GM12878 (cell line): ENCODE measurements at regions not wholly inside any gene's neighbourhood (a gene's known extent, or its start where the extent isn't known, plus 50 kb on each side); places are given as distances from the start of the nearest gene placed in this dataset.

Experiments used
- ATAC-seq: fragments of 200-7000 bp; cut with Tn5 transposase; 3 replicates; pipeline ENCODE4 v1.9.1; 2020; ENCODE audit warnings: mild to moderate bottlenecking, moderate library complexity
- BruUV-seq: library from RNA; stranded (reverse); fragments of 400-500 nt; replicated peaks from 2 replicates; lab custom pipeline; 2021; lab: Mats Ljungman, UMichigan
- CTCF ChIA-PET: fragments of 300-600 bp; sonication (Branson Sonifier 250); formaldehyde crosslinking; extraction: SDS; loops from one replicate; lab custom pipeline; 2021; ENCODE audit warnings: inconsistent platforms; lab: Yijun Ruan, JAX
- POLR2A ChIA-PET: fragments of 350-600 bp; formaldehyde crosslinking; extraction: SDS; loops from one replicate; lab custom pipeline; 2021; ENCODE audit warnings: inconsistent platforms; lab: Charles Lee
- RAD21 ChIA-PET: fragments of 300-600 bp; sonication (Branson Sonifier 250); formaldehyde crosslinking; loops from one replicate; lab custom pipeline; 2023; ENCODE audit warnings: antibody characterized with exemption; ENCODE audit not compliant: unreplicated experiment; lab: Charles Lee
- SMC1A ChIA-PET: fragments of 300-600 bp; sonication (Branson Sonifier 250); formaldehyde crosslinking; loops from one replicate; lab custom pipeline; 2023; ENCODE audit not compliant: unreplicated experiment, uncharacterized antibody; lab: Charles Lee
- DNase-seq: peaks from one replicate; pipeline ENCODE4 v3.0.0-alpha.2; 2011; ENCODE audit warnings: low read depth, low spot score
- FAIRE-seq: peaks from 3 replicates; lab custom pipeline; 2011; peaks lifted over from hg19 to GRCh38; lab: Jason Lieb, UNC
- H2AFZ ChIP-seq: 2 replicates; pipeline ENCODE4 v1.6.0; 2011; ENCODE audit warnings: low read depth, low read length, control low read depth; ENCODE audit not compliant: control insufficient read depth
- H3K27ac ChIP-seq: 2 replicates; pipeline ENCODE4 v1.5.1; 2011; ENCODE audit warnings: control low read depth; ENCODE audit not compliant: control insufficient read depth, insufficient read depth
- H3K27me3 ChIP-seq, 2 experiments: replicated peaks in 1 of 2; 2 replicates each; pipeline versions ENCODE4 v1.6.0 to v1.6.1; 2011; ENCODE audit warnings: low read length in 1 of 2; ENCODE audit not compliant: control insufficient read depth in 2 of 2, insufficient read depth in 2 of 2
- H3K36me3 ChIP-seq, 2 experiments: 2 replicates each; pipeline ENCODE4 v1.5.1; 2011; ENCODE audit warnings: low read length in 1 of 2; ENCODE audit not compliant: control insufficient read depth in 2 of 2, insufficient read depth in 2 of 2
- H3K4me1 ChIP-seq: 2 replicates; pipeline ENCODE4 v1.6.1; 2011; ENCODE audit warnings: mild to moderate bottlenecking, low read length, moderate library complexity, mixed read lengths; ENCODE audit not compliant: control insufficient read depth, insufficient read depth
- H3K4me2 ChIP-seq: 2 replicates; pipeline ENCODE4 v1.6.0; 2011; ENCODE audit warnings: control low read depth; ENCODE audit not compliant: control insufficient read depth, insufficient read depth
- H3K4me3 ChIP-seq: fragments of 200-600 bp; sonication (generic); 2 replicates; pipeline ENCODE4 v1.5.1; 2016
- H3K79me2 ChIP-seq: 2 replicates; pipeline ENCODE4 v1.6.0; 2011; ENCODE audit warnings: low read length; ENCODE audit not compliant: control insufficient read depth, insufficient read depth
- H3K9ac ChIP-seq: 2 replicates; pipeline ENCODE4 v1.8.0; 2011; ENCODE audit warnings: low read length, control low read depth, mixed read lengths; ENCODE audit not compliant: control insufficient read depth, insufficient read depth
- H3K9me3 ChIP-seq: replicated peaks from 3 replicates; pipeline ENCODE4 v1.5.1; 2011; ENCODE audit warnings: mild to moderate bottlenecking, low read length; ENCODE audit not compliant: control insufficient read depth, insufficient read depth
- H4K20me1 ChIP-seq: 2 replicates; pipeline ENCODE4 v1.6.0; 2011; ENCODE audit not compliant: control insufficient read depth, insufficient read depth
- CREM ChIP-seq: IDR thresholded peaks from 2 replicates; pipeline ENCODE4 v1.6.1; 2014; ENCODE audit warnings: antibody characterized with exemption, low read depth
- RUNX3 ChIP-seq: IDR thresholded peaks from 2 replicates; pipeline ENCODE4 v1.6.1; 2012; ENCODE audit warnings: low read length, inconsistent platforms
- WRNIP1 ChIP-seq: IDR thresholded peaks from 2 replicates; pipeline ENCODE4 v1.6.1; 2011; ENCODE audit warnings: low read depth, low read length, improper control_type of control experiment, borderline replicate concordance
- WGBS: methylation state at CpG from one replicate; pipeline ENCODE4 v1.1.6; 2016; ENCODE audit warnings: low lambda C conversion rate; ENCODE audit not compliant: insufficient replicate concordance, insufficient coverage; ENCODE audit errors: missing lambda C conversion rate; 5-methylcytosine and 5-hydroxymethylcytosine counted together
- in situ Hi-C: fragments of 300-500 bp; cut with MboI; formaldehyde crosslinking; loops from 9 replicates; pipeline ENCODE4 v1.14.3; 2018; ENCODE audit warnings: mixed read lengths
- intact Hi-C: fragments of 100-400 bp; cut with micrococcal nuclease; formaldehyde crosslinking; loops from one replicate; pipeline ENCODE4 v1.14.2; 2022; ENCODE audit not compliant: unreplicated experiment
- TF ChIP-seq, protein P1 (sequence below): fragments of 150-350 bp; IDR thresholded peaks from 2 replicates; pipeline ENCODE4 v1.6.1; 2016; ENCODE audit warnings: low read depth, low read length

DNA sequence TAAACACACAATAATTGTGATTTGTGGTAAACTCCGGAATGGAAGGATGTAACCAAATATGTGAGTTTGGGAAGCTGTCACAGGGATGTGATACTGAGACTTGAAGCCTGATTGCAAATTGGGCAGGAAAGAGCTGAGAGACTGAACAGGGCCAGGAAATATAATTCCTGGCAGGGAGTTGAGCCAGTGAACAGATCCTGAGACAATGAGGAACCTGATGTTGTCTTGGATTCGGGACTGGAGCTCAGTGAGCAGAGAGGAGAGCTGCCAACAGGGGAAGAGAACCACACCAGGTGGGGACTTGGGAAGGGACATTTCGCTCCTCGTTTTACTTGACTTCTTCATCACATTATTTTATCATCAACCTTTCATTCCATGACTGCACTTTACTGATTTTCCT, 386.0 kb downstream of the TLL1 start (continued):
- TF ChIP-seq, protein P1, sequence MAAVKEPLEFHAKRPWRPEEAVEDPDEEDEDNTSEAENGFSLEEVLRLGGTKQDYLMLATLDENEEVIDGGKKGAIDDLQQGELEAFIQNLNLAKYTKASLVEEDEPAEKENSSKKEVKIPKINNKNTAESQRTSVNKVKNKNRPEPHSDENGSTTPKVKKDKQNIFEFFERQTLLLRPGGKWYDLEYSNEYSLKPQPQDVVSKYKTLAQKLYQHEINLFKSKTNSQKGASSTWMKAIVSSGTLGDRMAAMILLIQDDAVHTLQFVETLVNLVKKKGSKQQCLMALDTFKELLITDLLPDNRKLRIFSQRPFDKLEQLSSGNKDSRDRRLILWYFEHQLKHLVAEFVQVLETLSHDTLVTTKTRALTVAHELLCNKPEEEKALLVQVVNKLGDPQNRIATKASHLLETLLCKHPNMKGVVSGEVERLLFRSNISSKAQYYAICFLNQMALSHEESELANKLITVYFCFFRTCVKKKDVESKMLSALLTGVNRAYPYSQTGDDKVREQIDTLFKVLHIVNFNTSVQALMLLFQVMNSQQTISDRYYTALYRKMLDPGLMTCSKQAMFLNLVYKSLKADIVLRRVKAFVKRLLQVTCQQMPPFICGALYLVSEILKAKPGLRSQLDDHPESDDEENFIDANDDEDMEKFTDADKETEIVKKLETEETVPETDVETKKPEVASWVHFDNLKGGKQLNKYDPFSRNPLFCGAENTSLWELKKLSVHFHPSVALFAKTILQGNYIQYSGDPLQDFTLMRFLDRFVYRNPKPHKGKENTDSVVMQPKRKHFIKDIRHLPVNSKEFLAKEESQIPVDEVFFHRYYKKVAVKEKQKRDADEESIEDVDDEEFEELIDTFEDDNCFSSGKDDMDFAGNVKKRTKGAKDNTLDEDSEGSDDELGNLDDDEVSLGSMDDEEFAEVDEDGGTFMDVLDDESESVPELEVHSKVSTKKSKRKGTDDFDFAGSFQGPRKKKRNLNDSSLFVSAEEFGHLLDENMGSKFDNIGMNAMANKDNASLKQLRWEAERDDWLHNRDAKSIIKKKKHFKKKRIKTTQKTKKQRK, result no peak

DNA sequence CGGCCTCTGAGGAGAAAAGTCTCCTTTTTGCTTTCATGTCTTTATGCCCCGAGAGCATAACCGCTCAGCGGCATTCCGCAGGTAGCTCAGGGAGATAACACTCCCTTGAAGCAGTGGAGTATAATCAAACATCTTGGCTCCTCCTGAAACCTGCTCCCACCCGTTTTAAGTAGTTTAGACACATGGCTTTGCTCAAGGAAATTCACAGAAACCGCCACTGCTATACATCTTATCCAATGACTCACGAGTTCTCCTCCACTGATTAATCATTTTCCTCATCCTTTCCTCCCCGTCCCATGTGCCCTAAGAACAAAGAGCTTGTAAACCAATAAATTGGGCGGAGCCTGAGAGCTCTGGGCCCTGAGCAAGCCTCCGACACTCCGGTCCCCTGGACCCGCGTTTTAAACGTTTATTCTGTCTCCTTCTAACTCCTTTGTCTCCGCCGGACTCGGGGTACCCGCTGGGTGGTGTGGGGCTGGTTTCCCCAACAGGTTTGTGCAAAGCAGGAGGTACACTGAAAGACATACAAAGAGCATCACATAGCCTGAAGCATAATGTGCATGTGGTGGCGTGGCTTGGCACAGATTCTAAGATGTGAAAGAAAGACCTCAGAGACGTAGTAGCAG, 401.2 kb downstream of the TLL1 start:
- H3K4me3 ChIP-seq, result no peak overlapping the region
- H3K9ac ChIP-seq, result no peak overlapping the region
- intact Hi-C loops, result no loop called here
- H3K9me3 ChIP-seq, result no peaks in the 10 kb centered on the region
- H3K36me3 ChIP-seq, result no peaks in the 10 kb centered on the region
- WGBS, result 53% methylated on average over 21 of the region's 21 CpGs
- CTCF ChIA-PET, result no interaction called here
- TF ChIP-seq RUNX3, result no peak
- TF ChIP-seq WRNIP1, result no peak
- TF ChIP-seq CREM, result no peak
- TF ChIP-seq, all 136 proteins: peak for 0
- ChIA-PET RAD21 (no interaction called here), SMC1A (no interaction called here), POLR2A (no interaction called here)
- no peak overlapping the region for H3K4me2 ChIP-seq
- ATAC-seq (no peak), FAIRE-seq (no peak), DNase-seq (no peak)
- no TSS peak for BruUV-seq
- H3K4me1 ChIP-seq, result no peaks in the 10 kb centered on the region
- H3K79me2 ChIP-seq, result no peaks in the 10 kb centered on the region
- no peaks in the 10 kb centered on the region for H3K27me3 ChIP-seq
- H3K27ac ChIP-seq, result no peak overlapping the region
- H2AFZ ChIP-seq, result no peak overlapping the region
- H4K20me1 ChIP-seq, result no peaks in the 10 kb centered on the region
- in situ Hi-C loops, result no loop called here
